Upper lobe of left lung (tissue), 4 donors: ENCODE measurements at regions not wholly inside any gene's neighbourhood (a gene's known extent, or its start where the extent isn't known, plus 50 kb on each side); places are given as distances from the start of the nearest gene placed in this dataset.

ENCODE experiments used
- EP300 ChIP-seq, 4 donors: sonication (generic); formaldehyde crosslinking; IDR thresholded peaks; one replicate each; pipeline ENCODE4 v1.5.1; 2017; ENCODE audit warnings: antibody characterized with exemption in 4 of 4, control low read depth in 2 of 4
- POLR2A ChIP-seq, 4 donors: fragments of 450-650 bp; IDR thresholded peaks; one replicate each; pipeline ENCODE4 v1.5.1; 2016 to 2017; ENCODE audit warnings: antibody characterized with exemption in 4 of 4, mild to moderate bottlenecking in 2 of 4
- POLR2AphosphoS5 ChIP-seq, 2 donors: sonication (generic); formaldehyde crosslinking; IDR thresholded peaks; one replicate each; pipeline ENCODE4 v1.5.1; 2017; ENCODE audit warnings: antibody characterized with exemption in 2 of 2
- TF ChIP-seq, protein P1 (sequence below), 6 experiments: fragments of 450-650 bp in 4 of 6; fragments of 200-600 bp in 2 of 6; sonication (generic) in 2 of 6; IDR thresholded peaks; one replicate each; pipeline ENCODE4 v1.5.1; 2016 to 2019; ENCODE audit warnings: antibody characterized with exemption in 6 of 6

DNA sequence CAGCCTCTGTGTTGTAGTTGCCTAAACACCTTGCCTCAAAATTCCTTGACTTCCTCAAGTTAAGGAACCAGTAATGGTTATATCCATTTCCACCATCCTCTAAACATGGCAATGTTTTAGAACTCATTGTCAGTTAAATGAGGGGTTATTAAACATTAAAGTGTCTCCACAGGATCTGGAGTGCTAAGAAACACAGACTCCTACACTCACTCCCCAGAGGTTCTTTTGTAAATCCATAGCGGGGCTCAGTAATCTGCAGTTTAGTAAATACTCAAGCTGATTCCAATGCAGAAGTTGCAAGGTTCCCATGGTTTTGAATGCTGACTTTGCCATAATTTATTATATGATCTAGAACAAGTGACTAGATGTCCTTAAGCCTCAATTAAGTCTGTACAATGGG, 245.5 kb downstream of the GPAT3 start:
- TF ChIP-seq EP300 (IDR thresholded peaks at IDR 0.05): no peak
- TF ChIP-seq, protein P1, sequence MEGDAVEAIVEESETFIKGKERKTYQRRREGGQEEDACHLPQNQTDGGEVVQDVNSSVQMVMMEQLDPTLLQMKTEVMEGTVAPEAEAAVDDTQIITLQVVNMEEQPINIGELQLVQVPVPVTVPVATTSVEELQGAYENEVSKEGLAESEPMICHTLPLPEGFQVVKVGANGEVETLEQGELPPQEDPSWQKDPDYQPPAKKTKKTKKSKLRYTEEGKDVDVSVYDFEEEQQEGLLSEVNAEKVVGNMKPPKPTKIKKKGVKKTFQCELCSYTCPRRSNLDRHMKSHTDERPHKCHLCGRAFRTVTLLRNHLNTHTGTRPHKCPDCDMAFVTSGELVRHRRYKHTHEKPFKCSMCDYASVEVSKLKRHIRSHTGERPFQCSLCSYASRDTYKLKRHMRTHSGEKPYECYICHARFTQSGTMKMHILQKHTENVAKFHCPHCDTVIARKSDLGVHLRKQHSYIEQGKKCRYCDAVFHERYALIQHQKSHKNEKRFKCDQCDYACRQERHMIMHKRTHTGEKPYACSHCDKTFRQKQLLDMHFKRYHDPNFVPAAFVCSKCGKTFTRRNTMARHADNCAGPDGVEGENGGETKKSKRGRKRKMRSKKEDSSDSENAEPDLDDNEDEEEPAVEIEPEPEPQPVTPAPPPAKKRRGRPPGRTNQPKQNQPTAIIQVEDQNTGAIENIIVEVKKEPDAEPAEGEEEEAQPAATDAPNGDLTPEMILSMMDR (IDR thresholded peaks at IDR 0.05): no peak
- TF ChIP-seq POLR2AphosphoS5 (IDR thresholded peaks at IDR 0.05): no peak
- TF ChIP-seq POLR2A (IDR thresholded peaks at IDR 0.05): no peak
